NCI-H69 (cell line): ENCODE measurements at regions not wholly inside any gene's neighbourhood (a gene's known extent, or its start where the extent isn't known, plus 50 kb on each side); places are given as distances from the start of the nearest gene placed in this dataset.

Experiments used
- DNase-seq: peaks from one replicate; lab custom pipeline; 2025; lab: John Stamatoyannopoulos, UW

DNA sequence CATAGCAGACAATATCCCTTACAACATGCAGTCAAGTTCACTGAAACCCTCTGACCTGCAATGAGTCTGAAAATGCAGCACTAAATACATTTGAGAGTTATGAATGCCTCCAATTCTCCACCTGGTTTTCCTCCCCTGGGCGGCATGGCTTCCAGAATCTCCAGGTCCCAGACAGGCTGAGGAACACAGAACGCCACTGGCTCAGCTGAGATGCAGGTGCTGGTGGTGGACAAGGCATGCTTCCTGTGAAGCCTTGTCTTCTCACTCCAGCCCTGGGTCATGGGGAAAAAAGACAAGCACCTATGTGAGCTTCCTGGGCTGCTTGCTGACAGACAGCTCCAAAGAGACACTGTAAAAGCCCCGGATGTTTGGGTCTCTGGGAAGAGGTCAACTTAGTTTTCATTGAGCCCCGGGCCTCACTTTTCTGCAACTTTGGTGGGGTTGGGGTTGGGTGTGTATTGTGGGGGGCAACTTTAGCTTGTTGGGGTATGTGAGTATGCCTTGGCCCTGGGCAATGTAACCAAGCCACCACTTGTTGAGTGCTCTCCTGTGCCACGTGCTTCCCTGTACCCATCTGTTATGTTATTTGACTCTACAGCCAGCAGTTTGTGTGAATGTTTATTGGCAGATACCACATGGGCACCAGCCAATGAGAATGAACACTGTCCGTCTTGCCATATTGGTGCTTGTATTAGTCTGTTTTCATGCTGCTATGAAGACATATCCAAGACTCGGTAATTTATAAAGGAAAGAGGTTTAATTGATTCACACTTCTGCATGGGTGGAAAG, 127.8 kb downstream of the EMX2 start:
- peak; percentile 7 for DNase-seq

DNA sequence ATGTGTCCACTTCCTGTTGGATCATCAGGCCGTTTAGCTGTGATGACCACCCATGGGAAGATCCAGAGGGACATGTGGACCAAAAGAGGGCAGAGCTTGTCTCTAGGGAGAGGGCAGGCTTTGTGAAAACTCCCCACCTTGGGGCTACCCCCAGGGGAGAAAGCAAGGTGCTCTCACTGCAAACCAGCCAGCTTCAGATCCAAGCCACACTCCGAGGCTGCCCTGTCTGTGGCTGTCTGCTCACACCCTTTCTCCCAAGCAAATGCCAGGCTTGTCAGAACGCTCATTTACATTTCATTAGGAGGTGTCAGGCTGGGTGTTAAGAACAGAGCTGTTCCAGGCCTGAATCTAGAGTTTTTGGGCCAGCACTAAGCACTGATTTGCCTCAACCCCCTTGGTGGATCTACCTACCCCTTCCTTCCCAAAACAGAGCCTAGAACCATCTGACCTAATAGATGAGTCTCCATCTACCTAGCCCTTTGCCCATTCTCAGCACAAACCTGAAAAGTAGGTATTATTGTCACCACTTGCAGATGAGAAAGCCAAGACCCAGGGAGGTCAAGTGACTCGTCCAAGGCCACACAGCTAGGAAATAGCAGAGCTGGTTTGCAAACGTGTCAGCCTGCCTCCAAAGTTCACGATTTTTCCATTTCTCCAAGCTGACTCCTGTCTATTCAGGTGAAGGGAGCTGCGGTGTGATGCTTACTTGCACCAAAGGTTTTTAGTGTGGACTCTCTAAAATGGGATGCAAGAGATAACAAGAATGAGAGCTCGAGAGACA, 130.9 kb downstream of the EMX2 start:
- DNase-seq, result no peak

DNA sequence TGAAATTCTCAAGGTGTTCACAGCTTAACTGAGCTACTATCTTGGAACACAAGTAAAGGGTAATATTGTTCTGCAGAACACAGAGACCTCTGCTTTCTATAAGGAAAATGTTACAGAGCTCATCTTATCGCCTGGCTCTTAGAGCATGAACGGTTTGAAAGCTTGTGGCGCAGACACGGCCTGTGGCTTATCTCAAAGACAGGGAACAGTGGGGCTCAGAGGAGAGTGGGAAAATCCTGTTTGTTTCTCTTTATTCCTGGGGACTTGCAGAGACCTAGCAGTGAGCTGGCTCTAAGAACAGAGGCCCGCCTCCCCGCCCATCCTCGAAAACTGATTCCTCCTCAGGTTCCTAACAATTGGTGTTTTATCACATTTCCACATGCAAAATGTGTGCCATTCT, 131.7 kb downstream of the EMX2 start:
- no peak for DNase-seq

DNA sequence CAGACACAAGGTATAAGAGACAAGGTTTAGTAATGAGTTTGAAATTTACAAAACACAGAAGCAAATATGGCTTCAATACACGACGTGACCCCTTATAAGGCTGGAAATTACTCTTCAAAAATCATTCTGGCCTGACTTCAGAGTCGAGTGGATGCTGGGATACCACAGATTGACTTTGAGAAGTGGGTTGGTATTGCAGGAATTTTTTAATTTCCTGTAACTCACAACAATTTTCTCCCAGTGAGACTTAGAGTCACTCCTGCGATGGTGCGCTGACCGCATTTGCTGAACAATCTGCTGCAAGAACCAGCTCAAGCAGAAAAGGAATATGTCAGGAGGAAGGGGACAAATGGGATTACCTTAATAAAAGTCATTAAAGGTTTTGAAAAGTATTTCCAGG, 132.1 kb downstream of the EMX2 start:
- DNase-seq, result no peak

DNA sequence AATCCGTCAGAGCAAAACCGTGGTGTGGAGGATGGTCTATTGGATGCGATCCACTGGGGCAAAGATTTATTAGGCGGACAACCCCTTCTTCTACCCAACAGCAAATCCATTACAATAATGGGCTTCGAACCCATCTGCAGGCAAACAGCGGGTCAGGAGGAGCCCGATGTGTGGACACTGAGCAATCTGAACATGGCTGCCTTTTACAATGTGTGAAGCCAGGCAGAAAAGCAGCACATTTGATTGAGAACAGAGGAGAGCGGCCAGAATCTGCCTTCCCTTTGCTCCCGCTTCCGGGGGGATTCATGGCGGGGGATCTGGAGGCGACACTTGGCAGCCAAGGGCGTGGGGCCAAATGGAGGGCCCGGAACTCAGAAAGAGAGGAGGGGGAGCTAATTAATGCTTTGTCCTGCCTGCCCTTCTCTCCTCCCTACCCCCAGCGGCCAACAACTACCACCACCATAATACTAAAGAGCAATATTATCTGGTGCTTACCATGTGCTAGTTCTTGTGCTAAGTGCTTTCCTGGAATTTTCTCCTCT, 133.0 kb downstream of the EMX2 start:
- no peak for DNase-seq

DNA sequence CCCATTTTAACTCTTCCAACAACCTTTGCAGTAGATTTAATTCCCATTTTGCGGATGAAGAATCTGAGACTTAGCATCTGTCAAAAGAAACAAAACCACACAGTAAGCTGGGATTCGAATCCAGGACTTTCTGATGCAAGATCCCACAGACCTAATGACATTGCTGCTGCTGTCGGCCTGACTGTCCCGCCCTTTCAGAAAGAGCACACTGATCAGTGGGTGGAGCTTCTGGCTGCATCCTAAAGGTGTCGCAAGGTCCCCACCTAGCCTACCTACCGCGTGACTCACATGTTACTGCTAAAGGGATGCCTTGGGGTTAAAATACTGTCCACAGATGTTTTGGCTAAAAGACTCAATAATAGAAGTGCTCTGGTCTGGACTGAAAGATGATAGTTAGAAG, 134.7 kb downstream of the EMX2 start:
- DNase-seq, result peak; percentile 30

DNA sequence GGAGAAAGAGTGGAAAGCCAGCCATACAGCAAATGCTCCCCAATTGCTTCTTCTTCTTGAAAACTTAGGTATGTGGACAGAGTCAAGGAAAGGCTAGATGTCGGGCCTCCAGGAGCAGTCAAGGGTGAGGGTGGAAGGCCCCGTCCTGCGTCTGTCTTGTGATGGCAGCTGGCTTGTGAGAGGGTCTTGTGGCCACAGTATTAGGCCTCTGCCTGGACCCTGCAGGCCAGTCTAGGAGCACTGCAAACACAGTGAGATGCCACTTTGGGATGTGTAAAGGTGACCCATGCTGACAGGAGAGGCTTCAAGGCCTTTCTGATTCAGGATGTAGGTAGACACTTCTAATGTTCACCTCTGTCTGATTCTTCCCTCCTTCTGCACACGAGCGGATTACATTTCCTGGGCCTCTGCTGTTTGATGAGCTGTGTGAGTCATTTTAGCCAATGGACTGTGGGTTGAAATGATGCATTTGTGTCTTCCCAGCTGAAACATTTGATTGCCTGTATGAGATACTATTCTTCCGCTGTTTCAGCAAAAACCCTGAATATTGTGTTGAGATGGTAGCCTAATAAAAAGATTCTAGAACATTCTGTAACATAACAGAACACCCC, 135.4 kb downstream of the EMX2 start:
- DNase-seq, result no peak

DNA sequence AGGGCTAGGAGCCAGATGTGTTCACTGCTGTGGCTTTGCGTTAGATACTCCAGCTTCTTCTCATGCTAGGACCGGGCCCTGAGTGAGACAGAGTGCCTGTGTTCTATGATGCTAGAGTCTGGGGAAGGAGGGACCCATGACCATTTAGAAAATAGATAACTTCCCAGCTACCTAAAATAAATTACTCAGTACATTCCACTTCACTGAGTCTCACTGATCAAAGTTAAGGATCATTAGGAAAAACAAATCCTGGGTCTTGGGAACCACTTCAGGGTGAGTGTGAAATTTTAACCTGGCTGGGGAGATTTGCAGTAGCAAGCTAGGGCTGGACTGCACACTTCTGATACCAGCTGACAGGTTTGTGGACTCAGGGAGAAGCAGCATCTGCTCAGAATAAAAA, 138.1 kb downstream of the EMX2 start:
- DNase-seq, result no peak

DNA sequence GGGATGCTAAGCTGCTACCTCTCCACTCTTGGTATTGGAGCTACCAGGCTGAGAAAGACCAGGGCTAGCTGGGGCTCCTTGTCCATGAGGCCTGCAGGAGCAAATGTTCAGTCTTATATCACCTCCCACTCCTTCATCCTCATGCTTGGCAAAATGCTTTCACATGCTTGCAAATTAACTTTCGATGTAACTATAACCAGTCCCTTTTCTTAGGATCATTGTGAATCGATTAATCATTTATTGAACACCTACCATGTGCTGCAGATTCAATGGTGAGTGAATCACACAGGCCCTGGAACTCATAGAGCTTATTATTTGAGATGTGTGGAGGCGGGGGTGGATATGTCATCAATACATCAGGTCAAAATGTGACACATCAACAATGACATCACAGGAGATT, 138.6 kb downstream of the EMX2 start:
- no peak for DNase-seq

DNA sequence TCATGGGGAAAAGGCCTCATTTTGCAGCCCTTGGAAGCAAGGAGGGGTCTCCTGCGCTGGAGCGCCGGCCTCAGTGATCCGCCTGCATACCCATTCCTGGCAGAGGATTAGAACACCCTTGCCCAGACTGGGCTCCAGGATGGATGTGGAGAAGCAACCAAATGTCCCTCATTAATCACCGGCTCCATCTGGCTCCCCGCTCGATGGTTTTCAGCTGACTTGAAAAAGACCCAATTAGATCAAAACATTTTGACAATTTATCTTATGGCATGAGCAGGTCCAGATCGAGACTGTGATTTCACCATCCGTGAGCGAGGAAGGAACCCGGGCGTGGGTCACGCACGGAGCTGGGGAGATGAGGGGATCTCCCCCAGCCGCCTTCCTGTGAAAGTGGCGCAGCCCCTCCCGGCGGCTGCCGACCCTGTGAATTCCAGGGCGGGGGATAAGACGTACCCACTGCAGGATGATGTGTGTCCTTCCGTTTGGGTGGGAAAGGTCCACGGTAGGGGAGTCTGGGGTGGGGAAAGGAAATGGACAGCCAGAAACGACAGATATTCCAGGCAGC, 141.6 kb downstream of the EMX2 start:
- peak; percentile 9 for DNase-seq

DNA sequence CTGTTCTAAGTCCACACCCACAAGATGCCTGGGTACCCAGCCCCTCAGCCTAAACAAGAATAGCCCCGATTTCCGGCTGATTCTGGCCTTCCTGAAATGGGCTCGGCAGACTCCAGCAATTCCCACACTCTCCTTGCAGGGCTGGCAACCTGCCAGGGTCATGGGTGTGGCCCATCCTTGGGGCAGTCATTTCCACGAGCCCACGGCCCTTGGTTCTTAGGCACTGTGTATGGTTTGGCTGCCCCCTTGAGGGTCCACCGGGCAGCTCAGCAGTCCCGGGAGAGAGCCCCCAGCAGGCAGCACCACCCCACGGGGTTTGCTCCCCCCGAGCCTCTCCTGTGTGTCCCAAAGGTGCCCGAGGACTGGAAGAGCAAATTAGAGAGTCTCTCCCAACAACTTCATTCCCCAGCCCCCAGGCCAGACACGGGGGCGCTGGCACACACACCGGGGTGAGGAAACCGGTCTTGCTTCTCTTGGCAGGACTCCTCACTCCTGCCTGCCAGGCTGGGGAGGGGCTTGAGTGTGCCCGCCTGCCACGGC, 142.2 kb downstream of the EMX2 start:
- DNase-seq, result peak; percentile 84

DNA sequence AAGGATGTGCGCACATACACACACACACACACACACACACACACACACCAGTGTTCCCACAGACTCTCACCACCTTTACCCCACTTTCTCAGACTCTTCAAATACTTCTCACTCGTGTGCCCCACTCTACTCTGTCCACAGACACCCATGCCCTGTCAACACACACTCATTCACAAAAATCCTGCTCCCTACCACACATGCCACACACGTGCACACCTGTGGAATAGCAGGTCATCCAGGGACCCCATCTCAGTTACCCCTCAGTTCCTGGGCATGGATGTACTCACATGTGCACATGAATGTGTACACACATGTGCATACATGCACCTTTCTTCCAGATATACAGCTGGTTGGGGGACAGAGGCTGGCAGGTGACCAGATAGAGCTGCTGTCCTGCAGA, 142.9 kb downstream of the EMX2 start:
- DNase-seq, result no peak

DNA sequence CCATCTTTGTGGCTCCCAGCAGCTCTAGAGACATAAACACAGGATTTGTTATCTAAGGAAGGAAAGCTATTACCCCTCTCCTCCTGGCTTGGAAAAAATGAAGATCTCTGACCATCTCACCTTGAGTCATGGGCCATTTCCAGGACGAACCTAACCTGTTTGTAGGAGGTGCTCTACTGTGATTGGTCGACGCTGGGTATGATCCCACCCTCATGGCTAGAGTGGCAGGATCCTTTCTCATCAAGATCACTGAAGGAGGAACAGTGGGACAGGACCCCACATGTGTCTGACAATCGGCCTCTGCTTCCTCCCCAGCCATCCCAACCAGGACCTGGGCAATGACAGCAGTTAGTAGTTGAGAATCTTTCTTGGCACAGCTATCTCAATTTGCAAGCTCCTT, 144.1 kb downstream of the EMX2 start:
- no peak for DNase-seq

DNA sequence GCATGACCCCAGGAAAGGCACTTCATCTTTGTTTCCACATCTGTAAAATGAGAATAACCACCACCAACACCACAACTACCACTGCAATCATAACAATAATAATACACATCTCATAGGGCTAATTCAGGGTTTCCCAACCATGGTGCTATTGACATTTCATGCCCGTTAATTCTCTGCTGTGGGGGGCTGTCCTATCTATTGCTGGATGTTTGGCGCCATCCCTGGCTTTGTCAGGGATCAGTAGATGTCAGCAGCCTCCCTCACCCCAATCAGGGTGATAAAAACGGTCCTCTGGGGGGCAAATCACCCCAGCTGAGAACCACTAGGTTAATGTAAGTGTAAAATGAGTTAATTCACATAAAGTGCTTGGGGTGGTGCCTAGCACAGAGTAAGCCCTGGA, 145.8 kb downstream of the EMX2 start:
- peak; percentile 43 for DNase-seq

DNA sequence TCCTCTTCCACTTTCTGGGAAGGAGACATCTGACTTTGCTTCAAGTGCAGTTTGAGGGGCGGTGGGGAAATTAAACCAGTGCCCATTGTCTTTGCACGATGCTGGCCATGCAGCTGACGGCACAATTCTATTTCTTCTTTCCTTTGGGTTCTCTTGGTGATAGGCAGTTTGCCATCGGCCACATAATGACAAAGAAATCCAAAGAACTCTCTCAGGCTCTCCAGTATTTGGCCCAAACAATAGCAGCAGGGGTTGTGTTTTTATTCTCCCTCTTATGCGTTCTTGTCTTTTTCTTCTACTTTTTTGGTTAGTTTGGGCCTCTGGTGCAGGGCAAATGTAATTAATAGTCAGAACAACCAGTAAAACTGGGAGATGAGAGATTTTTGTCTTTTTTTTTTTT, 147.0 kb downstream of the EMX2 start:
- DNase-seq, result no peak

DNA sequence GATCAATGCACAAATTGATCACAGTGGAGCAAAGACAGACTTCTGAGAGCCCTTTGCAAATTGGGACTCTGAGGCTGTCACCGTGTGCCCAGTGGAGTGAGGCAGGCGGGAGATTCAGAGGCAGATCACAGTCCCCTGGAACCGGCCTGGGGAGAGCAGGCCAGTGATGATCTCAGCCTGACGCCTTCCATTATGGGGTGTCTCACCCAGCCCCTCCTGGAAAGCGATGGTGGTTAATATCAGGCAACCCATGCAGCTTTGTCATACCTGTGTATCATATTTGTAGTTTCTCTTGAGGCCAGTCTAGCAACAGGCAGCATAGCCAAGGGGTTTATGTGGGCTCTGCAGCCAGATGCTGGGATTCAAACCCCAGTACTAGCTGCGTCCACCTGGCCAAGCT, 147.8 kb downstream of the EMX2 start:
- no peak for DNase-seq

DNA sequence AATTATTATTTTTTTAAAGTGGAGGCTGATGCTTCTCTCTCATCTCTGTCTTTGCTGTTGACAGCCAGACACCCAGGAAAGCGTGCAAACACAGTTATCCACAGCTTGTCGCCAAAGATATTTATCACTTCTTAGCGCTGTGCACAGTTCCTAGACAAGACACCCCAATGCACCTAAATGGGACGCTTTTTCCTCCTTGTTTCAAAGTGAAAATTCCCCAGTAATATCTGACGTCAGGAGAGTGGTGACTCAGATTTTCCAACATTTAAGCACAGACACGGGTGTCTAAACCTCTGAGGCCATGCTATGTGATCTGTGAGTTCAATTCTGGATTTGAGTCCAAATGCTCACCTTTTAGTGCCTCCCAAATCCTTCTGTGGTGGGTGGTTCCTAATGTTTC, 151.6 kb downstream of the EMX2 start:
- no peak for DNase-seq

DNA sequence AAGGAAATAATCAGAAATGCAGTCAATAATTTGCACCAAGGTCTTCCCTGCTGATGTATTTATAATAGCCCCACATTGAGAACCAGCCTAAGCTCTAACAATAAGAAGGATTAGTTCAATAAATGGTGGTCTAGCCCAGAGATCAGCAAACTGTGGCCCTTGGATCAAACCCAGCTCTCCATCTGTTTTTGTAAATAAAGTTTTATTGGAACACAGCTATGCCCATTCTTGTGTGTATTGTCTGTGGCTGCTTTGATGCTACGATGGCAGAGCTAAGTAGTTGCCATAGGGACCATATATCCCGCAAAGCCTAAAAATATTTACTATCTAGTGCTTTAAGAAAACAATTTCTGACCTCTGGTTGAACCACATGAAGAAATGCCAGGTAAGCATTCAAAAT, 154.9 kb downstream of the EMX2 start:
- no peak for DNase-seq

DNA sequence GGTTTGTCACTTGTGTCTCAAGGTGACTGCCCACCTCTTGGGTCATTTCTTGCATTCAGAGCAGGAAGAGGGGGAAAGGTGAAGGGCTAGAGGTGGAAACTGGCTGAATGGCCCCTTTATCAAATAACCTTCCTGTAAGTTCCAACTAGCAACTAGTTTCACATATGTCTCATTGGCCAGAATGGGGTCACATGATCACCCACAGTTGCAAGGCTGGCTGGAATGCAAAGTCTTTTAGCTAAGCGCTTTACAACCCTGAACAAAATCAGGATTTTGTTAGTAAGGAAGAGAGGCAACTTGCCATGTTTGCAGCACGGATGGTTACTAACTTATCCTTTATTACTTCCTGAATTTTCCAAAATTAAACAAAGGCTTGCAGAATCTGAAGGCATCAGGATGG, 156.3 kb downstream of the EMX2 start:
- no peak for DNase-seq

DNA sequence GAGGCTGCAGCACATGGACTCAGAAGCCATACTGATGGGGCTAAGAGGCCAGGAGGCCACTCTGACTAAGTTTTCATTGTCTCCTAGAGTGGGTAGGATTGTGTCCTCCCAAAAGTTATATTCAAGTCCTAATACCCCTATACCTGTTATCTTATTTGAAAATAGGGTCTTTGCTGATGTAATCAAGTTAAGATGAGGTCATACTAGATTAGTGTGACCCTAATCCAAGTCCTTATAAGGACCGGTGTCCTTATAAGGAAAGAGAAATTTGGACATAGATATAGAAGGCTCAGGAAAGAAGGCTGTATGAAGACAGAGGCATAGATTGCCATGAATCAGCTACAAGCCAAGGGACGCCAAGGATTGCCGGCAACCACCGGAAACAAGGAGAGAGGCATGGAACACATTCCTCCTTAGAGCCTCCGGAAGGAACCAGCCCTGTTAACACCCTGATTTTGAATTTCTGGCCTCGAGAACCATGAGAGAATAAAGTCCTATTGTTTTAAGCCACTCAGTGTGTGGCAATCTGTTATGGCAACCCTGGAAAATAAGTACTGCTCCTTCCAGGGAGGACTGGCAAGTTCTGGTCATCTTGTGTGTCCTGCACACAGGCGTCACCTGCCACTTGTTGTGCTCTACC, 157.0 kb downstream of the EMX2 start:
- DNase-seq, result no peak

DNA sequence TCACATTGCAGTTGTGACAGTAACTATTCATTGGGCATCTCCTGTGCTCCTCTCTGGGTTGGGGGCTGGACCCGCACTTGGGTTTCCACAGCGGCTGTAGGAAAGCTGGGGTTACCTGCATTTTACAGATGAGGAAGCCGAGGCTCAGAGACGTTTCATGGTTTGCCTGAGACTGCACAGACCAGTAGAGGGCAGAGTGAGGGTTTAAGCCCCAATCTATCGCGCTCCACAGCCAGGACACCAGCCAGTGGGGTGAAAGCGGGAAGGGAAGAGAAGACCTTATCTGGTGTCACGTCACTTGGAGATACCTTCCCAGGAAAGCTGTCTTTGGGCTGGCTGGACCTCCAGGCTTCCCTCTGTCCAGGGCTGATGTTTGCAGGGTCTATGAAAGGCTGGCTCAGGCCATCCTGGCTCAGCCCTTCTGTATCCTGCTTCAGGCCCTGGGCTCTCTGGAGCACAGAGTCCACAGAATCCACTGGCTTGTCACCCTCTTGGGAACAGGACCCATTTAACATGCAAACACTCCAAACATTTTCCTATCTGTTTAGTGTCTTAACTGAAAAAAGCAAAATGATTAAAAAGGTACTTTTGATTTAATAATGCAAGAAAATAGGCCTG, 167.7 kb downstream of the EMX2 start:
- peak; percentile 21 for DNase-seq
